ENCODE measurements at regions not wholly inside any gene's neighbourhood (a gene's known extent, or its start where the extent isn't known, plus 50 kb on each side); places are given as distances from the start of the nearest gene placed in this dataset.

DNA sequence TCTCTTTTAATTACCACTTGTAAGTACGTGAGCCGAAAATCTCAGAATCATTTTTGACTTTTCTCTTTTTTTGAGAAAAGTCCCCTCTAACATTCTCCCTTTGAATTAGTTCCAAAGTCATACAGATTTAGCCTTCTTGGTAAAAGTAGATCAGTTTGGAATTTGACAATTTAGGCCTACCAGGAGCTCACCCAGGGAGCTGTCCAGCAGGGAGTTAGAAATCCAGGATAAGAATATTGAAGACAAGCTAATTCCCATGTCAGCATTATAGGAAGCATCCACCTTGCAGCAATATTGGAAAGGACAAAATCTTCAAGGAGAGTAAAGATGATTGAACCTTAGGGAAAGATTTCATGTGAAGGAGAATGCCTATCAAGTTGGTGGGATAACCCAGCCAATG, 352.2 kb upstream of the CPEB2 start:
- no peak for DNase-seq
- intact Hi-C loops (cut with DNase I), result no loop called here
- no peak for ATAC-seq

DNA sequence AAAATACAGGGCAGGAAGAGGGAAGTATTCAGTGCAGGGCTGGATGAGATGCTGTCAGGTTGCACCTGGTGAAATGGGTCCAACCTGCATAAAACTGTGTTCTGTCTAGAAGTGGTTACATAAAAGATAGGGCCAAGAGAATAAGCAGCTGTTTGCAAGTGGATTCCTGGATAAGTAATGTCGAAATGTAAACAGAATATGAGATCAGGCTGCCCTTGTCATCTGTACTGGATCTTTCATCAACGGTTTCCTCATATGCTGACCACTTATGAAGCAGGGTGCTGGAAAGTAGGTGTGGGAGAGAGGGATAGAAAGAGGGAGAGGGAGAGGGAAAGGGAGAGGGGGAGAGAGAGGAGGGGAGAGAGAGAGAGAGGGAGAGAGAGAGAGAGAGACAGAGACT, 349.8 kb upstream of the CPEB2 start:
- Histone ChIP-seq H3K27ac (no peak overlapping the region), H3K4me3 (no peak overlapping the region), H3K9me3 (no peaks in the 10 kb centered on the region), H3K4me1 (no peaks in the 10 kb centered on the region), H3K27me3 (ENCODE audit: low read depth) (no peaks in the 10 kb centered on the region), H3K36me3 (no peaks in the 10 kb centered on the region)
- intact Hi-C loops (cut with DNase I), result no loop called here
- DNase-seq, result no peak
- no peak for ATAC-seq
- TF ChIP-seq, protein P1, sequence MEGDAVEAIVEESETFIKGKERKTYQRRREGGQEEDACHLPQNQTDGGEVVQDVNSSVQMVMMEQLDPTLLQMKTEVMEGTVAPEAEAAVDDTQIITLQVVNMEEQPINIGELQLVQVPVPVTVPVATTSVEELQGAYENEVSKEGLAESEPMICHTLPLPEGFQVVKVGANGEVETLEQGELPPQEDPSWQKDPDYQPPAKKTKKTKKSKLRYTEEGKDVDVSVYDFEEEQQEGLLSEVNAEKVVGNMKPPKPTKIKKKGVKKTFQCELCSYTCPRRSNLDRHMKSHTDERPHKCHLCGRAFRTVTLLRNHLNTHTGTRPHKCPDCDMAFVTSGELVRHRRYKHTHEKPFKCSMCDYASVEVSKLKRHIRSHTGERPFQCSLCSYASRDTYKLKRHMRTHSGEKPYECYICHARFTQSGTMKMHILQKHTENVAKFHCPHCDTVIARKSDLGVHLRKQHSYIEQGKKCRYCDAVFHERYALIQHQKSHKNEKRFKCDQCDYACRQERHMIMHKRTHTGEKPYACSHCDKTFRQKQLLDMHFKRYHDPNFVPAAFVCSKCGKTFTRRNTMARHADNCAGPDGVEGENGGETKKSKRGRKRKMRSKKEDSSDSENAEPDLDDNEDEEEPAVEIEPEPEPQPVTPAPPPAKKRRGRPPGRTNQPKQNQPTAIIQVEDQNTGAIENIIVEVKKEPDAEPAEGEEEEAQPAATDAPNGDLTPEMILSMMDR (IDR thresholded peaks at IDR 0.05), result no peak

More for the DNA sequence above, 352.2 kb upstream of the CPEB2 start:
- no peak overlapping the region for H3K27ac ChIP-seq
- no peaks in the 10 kb centered on the region for H3K4me1 ChIP-seq
- H3K27me3 ChIP-seq (ENCODE audit: low read depth), result no peaks in the 10 kb centered on the region
- TF ChIP-seq, protein P1 (IDR thresholded peaks at IDR 0.05), result no peak
- no peak overlapping the region for H3K4me3 ChIP-seq
- no peaks in the 10 kb centered on the region for H3K36me3 ChIP-seq
- H3K9me3 ChIP-seq, result no peaks in the 10 kb centered on the region

DNA sequence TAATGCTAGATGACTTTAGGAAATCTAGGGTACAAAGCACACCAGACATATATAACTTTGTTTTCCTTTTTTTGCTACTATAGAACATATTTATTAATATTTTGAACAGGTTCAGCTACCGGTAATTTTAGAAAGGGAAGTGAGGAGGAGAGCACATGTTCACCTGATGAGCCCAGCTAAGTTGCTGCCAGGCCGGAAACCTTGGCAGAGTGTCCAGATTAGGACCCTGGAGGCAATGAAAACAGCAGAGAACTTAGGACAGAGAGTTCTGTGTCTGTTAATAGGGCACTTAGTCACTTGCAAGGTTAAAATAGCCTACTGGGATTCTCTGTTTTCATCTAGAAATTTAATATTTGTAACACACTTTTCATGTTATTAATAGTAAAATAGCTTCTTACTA, 348.9 kb upstream of the CPEB2 start:
- no peaks in the 10 kb centered on the region for H3K27me3 ChIP-seq (ENCODE audit: low read depth)
- H3K4me3 ChIP-seq, result no peak overlapping the region
- H3K36me3 ChIP-seq, result no peaks in the 10 kb centered on the region
- TF ChIP-seq, protein P1 (IDR thresholded peaks at IDR 0.05), result no peak
- H3K27ac ChIP-seq, result no peak overlapping the region
- no peak for ATAC-seq
- no peaks in the 10 kb centered on the region for H3K4me1 ChIP-seq
- no peaks in the 10 kb centered on the region for H3K9me3 ChIP-seq
- intact Hi-C loops (cut with DNase I), result no loop called here
- DNase-seq, result no peak

DNA sequence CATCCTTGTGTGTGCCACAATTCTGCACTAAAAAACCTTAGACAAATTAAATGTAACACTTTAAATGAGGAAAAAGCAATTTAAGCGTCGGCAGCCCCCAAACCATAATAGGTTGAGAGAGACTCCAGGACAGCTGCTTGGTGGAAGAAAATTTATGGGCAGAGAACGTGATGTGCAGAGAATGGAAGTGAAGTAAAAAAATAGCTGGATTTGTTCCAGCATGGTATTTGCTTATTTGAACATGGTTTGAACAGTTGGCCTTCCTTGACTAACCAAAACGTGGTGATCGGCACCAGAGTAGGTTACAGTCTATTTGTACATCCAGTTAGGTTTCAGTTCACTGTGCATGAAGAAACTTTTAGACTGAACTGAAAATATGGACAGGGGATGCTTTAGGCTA, 343.0 kb upstream of the CPEB2 start:
- intact Hi-C loops (cut with DNase I), result no loop called here
- TF ChIP-seq, protein P1 (IDR thresholded peaks at IDR 0.05), result no peak
- Histone ChIP-seq H3K4me3 (no peak overlapping the region), H3K9me3 (no peaks in the 10 kb centered on the region), H3K27me3 (ENCODE audit: low read depth) (no peaks in the 10 kb centered on the region), H3K36me3 (no peaks in the 10 kb centered on the region), H3K4me1 (no peaks in the 10 kb centered on the region), H3K27ac (no peak overlapping the region)
- ATAC-seq, result no peak
- no peak for DNase-seq

DNA sequence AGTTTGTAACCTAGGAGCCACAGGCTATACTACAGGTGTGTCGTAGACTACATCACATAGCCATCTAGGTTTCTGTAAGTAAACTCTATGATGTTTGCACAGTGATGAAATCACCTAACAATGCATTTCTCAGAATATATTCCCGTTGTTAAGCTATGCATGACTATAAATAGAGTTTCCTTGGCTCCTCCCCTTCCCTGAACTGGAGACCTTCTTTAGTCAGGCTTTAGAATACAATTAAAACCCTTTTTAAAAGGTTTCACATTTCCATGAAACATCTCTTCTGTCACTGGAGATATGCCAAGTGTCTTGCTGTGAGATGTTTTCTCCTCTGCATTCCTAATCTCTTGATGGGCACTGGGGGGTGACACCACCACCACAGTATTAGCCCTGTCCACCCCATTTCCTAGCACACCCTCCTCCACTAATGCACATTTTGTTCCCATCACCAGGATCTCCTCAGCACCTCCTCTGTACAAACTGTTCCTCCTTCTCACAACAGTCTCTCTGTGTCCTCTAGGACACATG, 334.6 kb upstream of the CPEB2 start:
- Histone ChIP-seq H3K27me3 (ENCODE audit: low read depth) (no peaks in the 10 kb centered on the region), H3K36me3 (no peaks in the 10 kb centered on the region), H3K9me3 (no peaks in the 10 kb centered on the region), H3K4me3 (no peak overlapping the region), H3K4me1 (no peaks in the 10 kb centered on the region), H3K27ac (no peak overlapping the region)
- TF ChIP-seq, protein P1 (IDR thresholded peaks at IDR 0.05), result no peak
- DNase-seq, result no peak
- no peak for ATAC-seq
- intact Hi-C loops (cut with DNase I), result no loop called here

DNA sequence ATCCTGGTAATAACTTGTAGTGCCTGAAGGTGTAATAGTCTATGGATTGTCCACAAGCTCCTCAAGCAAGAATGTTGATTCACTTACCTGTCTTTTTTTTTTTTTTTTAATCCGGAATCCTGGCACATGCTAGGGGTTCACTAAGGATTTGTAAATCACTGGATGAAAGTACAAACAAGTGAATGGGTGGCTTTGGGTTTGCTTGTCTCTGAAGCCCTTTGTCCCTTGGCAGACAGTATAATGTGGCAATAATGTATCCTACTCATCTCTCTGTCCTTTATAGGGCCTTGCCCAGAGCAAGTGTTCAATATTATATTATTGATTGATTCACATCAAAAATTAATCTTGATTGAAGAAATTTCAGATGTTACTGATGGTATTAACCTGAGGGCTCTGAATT, 334.0 kb upstream of the CPEB2 start:
- intact Hi-C loops (cut with DNase I), result no loop called here

More for the DNA sequence above, 334.0 kb upstream of the CPEB2 start:
- TF ChIP-seq, protein P1 (IDR thresholded peaks at IDR 0.05), result no peak
- no peak overlapping the region for H3K4me3 ChIP-seq
- H3K9me3 ChIP-seq, result no peaks in the 10 kb centered on the region
- H3K27ac ChIP-seq, result no peak overlapping the region
- ATAC-seq (no peak), DNase-seq (no peak)
- H3K4me1 ChIP-seq, result no peaks in the 10 kb centered on the region
- no peaks in the 10 kb centered on the region for H3K36me3 ChIP-seq
- no peaks in the 10 kb centered on the region for H3K27me3 ChIP-seq (ENCODE audit: low read depth)

Measured in lower lobe of right lung (tissue), 2 donors.